ENCODE measurements at regions not wholly inside any gene's neighbourhood (a gene's known extent, or its start where the extent isn't known, plus 50 kb on each side); places are given as distances from the start of the nearest gene placed in this dataset.

DNA sequence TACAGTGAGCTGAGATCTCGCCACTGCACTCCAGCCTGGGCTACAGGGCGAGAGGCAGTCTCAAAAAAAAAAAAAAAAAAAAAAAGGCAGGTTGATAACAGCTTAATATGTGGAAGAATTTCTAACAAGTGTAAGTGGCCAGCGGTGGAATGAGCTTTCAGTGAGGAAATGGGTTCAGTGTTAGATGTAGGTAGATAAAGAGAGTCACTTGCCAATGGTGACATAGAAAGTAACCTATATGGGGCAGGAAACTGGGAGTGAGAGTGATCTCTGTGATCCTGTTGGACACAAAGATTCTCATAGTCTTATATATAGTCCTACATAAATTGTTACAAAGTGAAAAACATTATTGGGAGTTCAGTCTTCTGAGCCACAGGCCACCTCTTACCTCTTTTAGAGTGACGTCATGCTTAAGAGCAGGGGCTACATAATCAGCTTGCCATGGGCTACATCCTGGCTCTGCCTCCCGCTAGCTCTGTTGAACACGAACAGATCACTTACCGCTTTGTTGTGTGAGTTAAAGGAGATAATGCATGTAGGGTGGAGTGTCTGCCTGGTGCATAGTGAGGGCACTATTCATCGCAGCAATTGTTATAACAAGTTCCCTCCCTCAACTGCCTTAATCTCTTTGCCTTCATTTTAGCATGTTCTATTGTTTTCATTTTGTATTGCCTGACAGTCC, 110.2 kb upstream of the ELAC2 start:
- TF ChIP-seq, protein P1, sequence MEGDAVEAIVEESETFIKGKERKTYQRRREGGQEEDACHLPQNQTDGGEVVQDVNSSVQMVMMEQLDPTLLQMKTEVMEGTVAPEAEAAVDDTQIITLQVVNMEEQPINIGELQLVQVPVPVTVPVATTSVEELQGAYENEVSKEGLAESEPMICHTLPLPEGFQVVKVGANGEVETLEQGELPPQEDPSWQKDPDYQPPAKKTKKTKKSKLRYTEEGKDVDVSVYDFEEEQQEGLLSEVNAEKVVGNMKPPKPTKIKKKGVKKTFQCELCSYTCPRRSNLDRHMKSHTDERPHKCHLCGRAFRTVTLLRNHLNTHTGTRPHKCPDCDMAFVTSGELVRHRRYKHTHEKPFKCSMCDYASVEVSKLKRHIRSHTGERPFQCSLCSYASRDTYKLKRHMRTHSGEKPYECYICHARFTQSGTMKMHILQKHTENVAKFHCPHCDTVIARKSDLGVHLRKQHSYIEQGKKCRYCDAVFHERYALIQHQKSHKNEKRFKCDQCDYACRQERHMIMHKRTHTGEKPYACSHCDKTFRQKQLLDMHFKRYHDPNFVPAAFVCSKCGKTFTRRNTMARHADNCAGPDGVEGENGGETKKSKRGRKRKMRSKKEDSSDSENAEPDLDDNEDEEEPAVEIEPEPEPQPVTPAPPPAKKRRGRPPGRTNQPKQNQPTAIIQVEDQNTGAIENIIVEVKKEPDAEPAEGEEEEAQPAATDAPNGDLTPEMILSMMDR (conservative IDR thresholded peaks at IDR 0.05; ENCODE audit: low read length): no peak
- no peak for TF ChIP-seq EZH2phosphoT487 (IDR thresholded peaks at IDR 0.05; ENCODE audit: borderline replicate concordance)
